Left lung (tissue), 4 donors: ENCODE measurements at regions not wholly inside any gene's neighbourhood (a gene's known extent, or its start where the extent isn't known, plus 50 kb on each side); places are given as distances from the start of the nearest gene placed in this dataset.
"Not testable (repeated sequence)": the region's sequence is repeated elsewhere in the genome, so short reads cannot be mapped to it uniquely, and the experiment has no call there.

Experiments
- ATAC-seq: fragments of 200-7000 bp; cut with Tn5 transposase; one replicate; pipeline ENCODE4 v1.9.1; 2020; ENCODE audit warnings: moderate library complexity
- DNase-seq, 4 donors: peaks; one replicate each; pipeline ENCODE4 v3.0.0-alpha.2; 2013 to 2020
- H3K27ac ChIP-seq, 2 donors: fragments of 200-600 bp; sonication (generic) in 1 of 2; one replicate each; pipeline versions ENCODE4 v1.5.0 to v1.8.0; 2020 to 2021
- H3K27me3 ChIP-seq, 2 donors: fragments of 200-600 bp; sonication (generic) in 1 of 2; one replicate each; pipeline versions ENCODE4 v1.5.0 to v1.8.0; 2020 to 2021
- H3K36me3 ChIP-seq, 2 donors: fragments of 200-600 bp; sonication (generic) in 1 of 2; one replicate each; pipeline versions ENCODE4 v1.5.0 to v1.8.0; 2020 to 2021
- H3K4me1 ChIP-seq, 2 donors: fragments of 200-600 bp; one replicate each; pipeline ENCODE4 v1.8.0; 2021
- H3K4me3 ChIP-seq, 2 donors: fragments of 200-600 bp; sonication (generic) in 1 of 2; one replicate each; pipeline versions ENCODE4 v1.5.0 to v1.8.0; 2020 to 2021; ENCODE audit warnings: mild to moderate bottlenecking in 1 of 2
- H3K9me3 ChIP-seq, 2 donors: fragments of 200-600 bp; sonication (generic) in 1 of 2; one replicate each; pipeline versions ENCODE4 v1.5.0 to v1.8.0; 2020 to 2021
- intact Hi-C, 2 donors: fragments of 100-400 bp; cut with DNase I; formaldehyde crosslinking; loops; one replicate each; pipeline versions ENCODE4 v1.11.2 to v1.14.2; 2022
- TF ChIP-seq, protein P1 (sequence below), 2 donors: fragments of 200-600 bp; sonication (generic) in 1 of 2; IDR thresholded peaks; one replicate each; pipeline versions ENCODE4 v1.5.0 to v1.8.0; 2021; ENCODE audit warnings: antibody characterized with exemption in 2 of 2
- donor health status: DM: no; HTN: yes; CAD: no.
- donor health status: DM: no; HTN: no; CAD: no.

DNA sequence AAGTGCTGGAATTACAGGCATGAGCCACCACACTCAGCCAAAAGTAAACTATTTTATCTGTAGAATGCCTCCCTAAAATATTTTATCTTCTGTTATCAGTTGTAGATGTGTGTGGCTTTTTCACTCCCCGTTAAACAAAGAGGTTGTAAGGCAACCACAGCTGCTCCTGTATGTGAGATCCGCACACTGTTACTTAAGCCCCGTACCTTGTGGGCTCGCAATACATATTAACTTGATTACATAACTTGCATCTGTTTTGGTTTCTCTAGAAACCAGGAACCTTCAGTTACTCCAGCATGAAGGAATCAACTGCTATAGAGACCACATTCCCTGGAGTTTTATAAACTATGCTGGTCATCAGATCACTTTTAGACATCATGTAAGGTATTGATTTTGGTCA lies 420.1 kb upstream of the SLC35B3 start:
- TF ChIP-seq, protein P1, sequence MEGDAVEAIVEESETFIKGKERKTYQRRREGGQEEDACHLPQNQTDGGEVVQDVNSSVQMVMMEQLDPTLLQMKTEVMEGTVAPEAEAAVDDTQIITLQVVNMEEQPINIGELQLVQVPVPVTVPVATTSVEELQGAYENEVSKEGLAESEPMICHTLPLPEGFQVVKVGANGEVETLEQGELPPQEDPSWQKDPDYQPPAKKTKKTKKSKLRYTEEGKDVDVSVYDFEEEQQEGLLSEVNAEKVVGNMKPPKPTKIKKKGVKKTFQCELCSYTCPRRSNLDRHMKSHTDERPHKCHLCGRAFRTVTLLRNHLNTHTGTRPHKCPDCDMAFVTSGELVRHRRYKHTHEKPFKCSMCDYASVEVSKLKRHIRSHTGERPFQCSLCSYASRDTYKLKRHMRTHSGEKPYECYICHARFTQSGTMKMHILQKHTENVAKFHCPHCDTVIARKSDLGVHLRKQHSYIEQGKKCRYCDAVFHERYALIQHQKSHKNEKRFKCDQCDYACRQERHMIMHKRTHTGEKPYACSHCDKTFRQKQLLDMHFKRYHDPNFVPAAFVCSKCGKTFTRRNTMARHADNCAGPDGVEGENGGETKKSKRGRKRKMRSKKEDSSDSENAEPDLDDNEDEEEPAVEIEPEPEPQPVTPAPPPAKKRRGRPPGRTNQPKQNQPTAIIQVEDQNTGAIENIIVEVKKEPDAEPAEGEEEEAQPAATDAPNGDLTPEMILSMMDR (IDR thresholded peaks at IDR 0.05) = no peak
- intact Hi-C loops = no loop called here
- no peak for DNase-seq
- ATAC-seq = no peak
- no peaks in the 10 kb centered on the region for H3K4me1 ChIP-seq
- H3K4me3 ChIP-seq = no peak overlapping the region
- H3K36me3 ChIP-seq = no peaks in the 10 kb centered on the region
- no peaks in the 10 kb centered on the region for H3K9me3 ChIP-seq
- no peak overlapping the region for H3K27ac ChIP-seq
- H3K27me3 ChIP-seq = no peaks in the 10 kb centered on the region

DNA sequence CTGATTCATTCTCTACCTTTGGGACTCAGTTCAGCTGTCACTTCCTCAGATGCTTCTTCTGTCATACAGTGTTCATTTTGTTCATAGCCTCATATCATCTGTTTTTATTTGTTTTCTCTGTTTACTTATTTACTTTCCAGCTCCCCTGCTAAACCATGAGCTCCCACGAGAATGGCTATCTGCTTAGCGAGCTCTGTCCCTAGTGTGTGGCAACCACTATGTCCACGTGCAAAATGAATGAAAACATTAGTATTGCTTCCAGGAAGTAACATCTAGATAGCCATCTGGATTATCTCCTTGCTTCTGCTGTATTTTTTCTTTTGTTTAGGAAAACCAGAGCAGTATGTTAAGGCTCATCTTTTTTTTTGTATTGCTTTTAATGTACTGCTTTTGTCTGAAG lies 417.0 kb upstream of the SLC35B3 start:
- intact Hi-C loops = no loop called here
- no peak for DNase-seq
- ATAC-seq = no peak
- TF ChIP-seq, protein P1 (IDR thresholded peaks at IDR 0.05) = no peak
- no peaks in the 10 kb centered on the region for H3K27me3 ChIP-seq
- no peaks in the 10 kb centered on the region for H3K4me1 ChIP-seq
- no peaks in the 10 kb centered on the region for H3K9me3 ChIP-seq
- no peaks in the 10 kb centered on the region for H3K36me3 ChIP-seq
- no peak overlapping the region for H3K27ac ChIP-seq
- no peak overlapping the region for H3K4me3 ChIP-seq

DNA sequence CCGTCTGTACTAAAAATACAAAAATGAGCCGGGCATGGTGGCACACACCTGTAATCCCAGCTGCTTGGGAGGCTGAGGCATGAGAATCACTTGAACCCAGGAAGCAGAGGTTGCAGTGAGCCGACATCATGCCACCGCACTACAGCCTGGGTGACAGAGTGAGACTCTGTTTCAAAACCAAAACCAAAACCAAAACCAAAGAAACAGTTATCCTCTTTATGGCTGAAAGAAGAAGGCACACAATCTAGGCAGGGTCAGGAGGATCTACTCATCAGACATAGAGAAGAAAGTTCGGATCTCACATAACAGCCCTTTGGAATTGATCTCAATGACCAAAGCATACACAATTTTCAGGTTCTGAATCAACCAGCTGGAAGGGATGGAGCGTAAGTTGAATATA lies 411.3 kb upstream of the SLC35B3 start:
- H3K9me3 ChIP-seq, DNase-seq, H3K4me3 ChIP-seq, H3K4me1 ChIP-seq, H3K27me3 ChIP-seq, H3K27ac ChIP-seq, intact Hi-C loops, ATAC-seq, H3K36me3 ChIP-seq: not testable (repeated sequence)

DNA sequence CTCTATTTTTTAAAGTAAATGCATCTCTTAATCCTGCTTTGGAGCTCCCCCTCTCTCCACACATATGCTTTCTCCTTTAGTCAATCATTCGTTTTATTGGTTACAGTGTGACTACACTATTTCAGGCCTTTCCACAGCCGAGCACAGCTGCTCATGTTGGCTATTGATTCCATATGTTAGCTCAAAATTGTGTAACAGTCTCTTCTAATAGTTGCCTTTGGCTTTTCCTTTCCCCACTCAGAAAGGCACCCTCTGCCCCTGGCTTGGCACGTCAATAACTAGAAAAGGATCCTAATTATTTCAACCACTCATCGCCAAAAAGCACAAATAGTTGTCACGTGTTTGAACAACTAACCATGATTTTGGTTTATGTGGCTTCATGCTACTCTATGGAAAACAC lies 410.3 kb upstream of the SLC35B3 start:
- no peak overlapping the region for H3K27ac ChIP-seq
- DNase-seq (peak in 1 of 4 donors; percentile 8), ATAC-seq (no peak)
- no peaks in the 10 kb centered on the region for H3K36me3 ChIP-seq
- H3K27me3 ChIP-seq = no peaks in the 10 kb centered on the region
- TF ChIP-seq, protein P1 (IDR thresholded peaks at IDR 0.05) = no peak
- H3K9me3 ChIP-seq = no peaks in the 10 kb centered on the region
- no peaks in the 10 kb centered on the region for H3K4me1 ChIP-seq
- H3K4me3 ChIP-seq = no peak overlapping the region
- intact Hi-C loops = no loop called here

DNA sequence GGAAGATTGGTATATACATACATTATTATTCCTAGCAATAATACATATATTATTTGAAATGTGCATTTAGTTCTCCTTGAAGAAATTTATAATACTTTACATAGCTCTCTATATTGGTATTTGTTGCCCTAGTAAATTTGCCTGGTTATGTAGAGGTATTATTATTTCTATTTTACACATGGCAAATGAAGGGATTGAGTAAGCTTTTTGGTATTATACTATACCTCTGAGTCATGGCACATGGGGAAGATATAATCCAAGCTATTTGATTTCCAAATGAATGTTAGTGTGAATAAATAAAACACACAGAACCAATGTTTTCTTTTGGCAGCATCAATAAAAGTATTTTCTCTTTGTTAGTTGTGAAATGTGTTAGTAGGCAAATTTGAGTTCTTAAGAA lies 409.6 kb upstream of the SLC35B3 start:
- no peak overlapping the region for H3K27ac ChIP-seq
- H3K4me1 ChIP-seq = no peaks in the 10 kb centered on the region
- TF ChIP-seq, protein P1 (IDR thresholded peaks at IDR 0.05) = no peak
- no peaks in the 10 kb centered on the region for H3K36me3 ChIP-seq
- H3K4me3 ChIP-seq = no peak overlapping the region
- DNase-seq = no peak
- no peaks in the 10 kb centered on the region for H3K27me3 ChIP-seq
- no peaks in the 10 kb centered on the region for H3K9me3 ChIP-seq
- ATAC-seq = no peak
- intact Hi-C loops = no loop called here

DNA sequence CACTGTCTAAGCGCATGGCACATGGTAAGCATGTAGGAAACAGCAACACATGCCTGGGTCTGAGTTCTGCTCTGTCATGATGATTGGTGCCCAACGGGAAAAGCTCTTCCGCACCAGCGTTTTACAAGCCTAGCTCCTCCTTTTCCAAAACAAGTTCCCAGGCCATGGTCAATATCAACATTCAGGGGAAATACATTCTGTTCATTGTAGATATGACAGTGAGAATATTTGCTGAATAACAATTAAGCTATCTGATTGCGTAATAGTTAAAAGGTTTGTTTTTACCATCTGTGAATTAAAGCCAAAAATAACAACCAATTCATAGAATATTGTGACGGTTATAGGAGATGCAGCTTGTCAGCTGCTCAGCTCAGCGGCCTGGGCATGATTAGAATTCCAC lies 404.3 kb upstream of the SLC35B3 start:
- Histone ChIP-seq H3K4me3 (no peak overlapping the region), H3K4me1 (no peaks in the 10 kb centered on the region), H3K27ac (no peak overlapping the region), H3K27me3 (no peaks in the 10 kb centered on the region), H3K9me3 (no peaks in the 10 kb centered on the region), H3K36me3 (no peaks in the 10 kb centered on the region)
- ATAC-seq = no peak
- DNase-seq = no peak
- TF ChIP-seq, protein P1 (IDR thresholded peaks at IDR 0.05) = no peak
- intact Hi-C loops = no loop called here
